Stimulated activated CD4-positive, alpha-beta T cell treated with anti-CD3 and anti-CD28 coated beads, TNF-alpha, amount 100 ng/mL, for 48 hours (primary cell): ENCODE measurements at regions not wholly inside any gene's neighbourhood (a gene's known extent, or its start where the extent isn't known, plus 50 kb on each side); places are given as distances from the start of the nearest gene placed in this dataset.

Source experiments
- DNase-seq, 3 donors: peaks; one replicate each; pipeline ENCODE4 v3.0.0-alpha.2; 2020; ENCODE audit warnings: low read depth in 3 of 3

- DNase-seq, result no peak
Measured at GRCh38 chr9:36764364-36765076, 191.8 kb downstream of the MELK start.

DNA sequence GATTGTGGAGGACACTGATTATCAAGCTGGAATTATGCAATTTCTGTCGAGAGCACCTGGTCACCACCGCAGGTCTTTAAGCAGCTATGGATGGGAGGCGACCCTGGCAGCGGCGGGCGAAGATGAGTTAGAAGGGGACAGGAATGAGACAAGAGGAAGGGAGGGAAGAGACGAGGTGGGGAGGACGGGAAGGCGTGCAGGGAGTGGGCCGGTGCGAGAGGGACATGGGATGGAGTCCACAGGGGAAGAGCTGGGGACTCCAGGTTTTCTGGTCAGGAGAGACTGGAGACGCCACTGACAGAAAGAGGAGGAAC lies 192.3 kb downstream of the MELK start:
- no peak for DNase-seq

DNA sequence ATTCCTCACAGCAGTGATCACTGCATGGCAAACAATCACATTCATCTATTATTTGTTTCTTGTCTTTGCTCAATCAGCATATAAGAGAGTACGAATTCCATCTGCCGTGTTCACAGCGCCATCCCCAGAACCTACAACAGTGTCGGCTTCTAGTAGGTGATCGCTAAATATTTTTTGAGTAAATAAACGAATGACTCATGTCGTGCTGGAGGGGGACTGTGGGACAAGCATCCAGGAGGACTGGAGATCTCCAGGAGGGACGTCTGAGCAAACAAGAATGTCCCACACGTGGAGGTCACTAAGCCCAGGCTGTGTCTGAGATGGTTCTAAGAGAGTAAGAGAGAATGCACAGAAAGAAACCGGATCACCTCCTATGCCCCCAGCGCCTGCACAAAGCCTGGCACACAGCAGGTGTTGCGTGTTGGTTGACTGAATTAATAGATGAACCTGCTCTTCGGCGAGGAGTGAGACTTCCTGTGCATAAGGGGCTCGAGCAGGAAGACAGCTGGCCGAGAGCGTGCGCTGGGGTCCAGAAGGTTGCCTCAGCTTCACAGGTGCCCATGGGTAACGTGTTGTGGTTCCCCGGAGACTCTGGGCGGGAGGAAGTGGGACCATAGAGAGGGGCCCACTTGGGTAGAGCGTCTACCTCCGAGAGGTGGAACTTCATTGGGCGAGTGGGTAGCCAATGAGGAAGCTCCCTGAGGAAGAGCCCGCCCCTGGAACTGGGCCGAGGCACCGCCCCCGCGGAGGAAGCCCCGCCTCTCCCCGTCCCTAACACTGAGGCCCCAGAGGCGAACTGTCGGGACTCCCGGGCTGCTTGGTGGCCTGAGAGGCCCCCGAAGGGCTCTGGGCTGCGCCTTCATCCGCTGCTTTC lies 193.0 kb downstream of the MELK start:
- DNase-seq, result peak; percentile 70 to 91 (median 87)

DNA sequence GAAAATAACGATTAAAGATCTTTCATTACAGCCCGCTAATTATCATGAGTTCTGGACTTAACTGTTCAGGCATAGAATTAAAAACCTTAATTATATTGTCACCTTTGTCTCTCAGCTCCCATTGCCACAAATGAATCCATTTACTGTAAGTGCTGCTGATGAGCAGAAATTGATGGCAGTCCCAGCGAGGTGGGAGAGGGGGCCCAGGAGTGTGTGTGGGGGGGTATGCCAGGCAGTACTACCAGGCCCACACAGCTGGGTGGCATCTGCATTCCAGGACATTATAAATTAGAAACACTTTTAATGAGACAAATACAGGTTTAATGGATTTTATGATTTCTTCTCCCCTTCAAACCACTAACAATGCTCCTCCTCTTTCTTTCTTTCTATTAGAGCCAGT lies 196.0 kb downstream of the MELK start:
- no peak for DNase-seq

DNA sequence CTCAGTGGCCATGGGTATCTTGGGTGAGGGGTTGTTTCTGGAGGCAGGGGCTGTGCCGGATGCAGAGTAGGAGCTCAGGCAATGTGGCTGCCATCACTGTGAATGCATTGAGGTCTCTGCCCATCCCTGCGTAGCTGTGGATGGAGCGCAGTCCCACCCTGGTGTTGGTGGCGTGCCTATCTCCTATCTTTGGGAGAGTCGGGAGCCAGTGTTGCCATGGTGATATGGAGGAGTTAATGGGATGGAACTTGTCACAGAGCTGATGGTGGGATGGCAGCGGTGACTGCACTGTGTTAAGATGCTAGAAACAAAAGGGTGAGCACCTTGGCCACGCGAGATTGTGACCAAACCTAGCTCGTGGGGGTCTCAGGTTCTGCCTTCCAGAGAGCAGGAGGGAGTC lies 197.3 kb downstream of the MELK start:
- DNase-seq, result no peak

GRCh38 chr9:36772449-36773403 lies 200.0 kb downstream of the MELK start:
- no peak for DNase-seq

- no peak for DNase-seq
Measured at GRCh38 chr9:36778682-36779081, 206.0 kb downstream of the MELK start.

DNA sequence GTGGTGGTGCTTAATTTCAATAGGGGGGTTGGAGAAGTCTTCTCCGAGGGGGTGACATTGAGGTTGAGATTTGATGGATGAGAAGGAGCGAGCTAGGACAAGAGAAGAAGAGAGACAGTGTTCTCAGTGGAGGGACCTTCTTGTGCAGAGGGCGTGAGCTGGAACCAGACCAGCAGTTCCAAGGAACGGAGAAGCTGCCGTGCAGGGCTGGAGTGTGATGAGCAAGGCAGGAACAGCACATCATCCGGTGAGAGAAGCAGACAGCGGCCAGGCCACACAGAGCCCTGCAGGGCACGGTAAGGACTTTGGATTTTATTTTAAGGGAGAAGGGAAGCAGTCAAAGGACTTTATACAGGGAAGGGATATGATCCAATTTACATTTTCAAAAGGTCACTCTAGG lies 206.9 kb downstream of the MELK start:
- DNase-seq, result no peak

GRCh38 chr9:36780186-36780585 lies 207.5 kb downstream of the MELK start:
- no peak for DNase-seq

GRCh38 chr9:36781533-36781932 lies 208.8 kb downstream of the MELK start:
- no peak for DNase-seq
